ENCODE measurements at regions not wholly inside any gene's neighbourhood (a gene's known extent, or its start where the extent isn't known, plus 50 kb on each side); places are given as distances from the start of the nearest gene placed in this dataset.

GRCh38 chr12:97854477-97854876, 391.9 kb downstream of the RMST start:
- Histone ChIP-seq H3K4me1 (no peaks in the 10 kb centered on the region), H3K27me3 (replicated peaks in 1 of 7) (no peaks in the 10 kb centered on the region), H3K4me3 (no peak overlapping the region), H3K27ac (no peak overlapping the region), H3K36me3 (no peaks in the 10 kb centered on the region), H3K9me3 (no peaks in the 10 kb centered on the region)
- TF ChIP-seq POLR2AphosphoS5 (IDR thresholded peaks at IDR 0.05) (no peak), POLR2A (IDR thresholded peaks at IDR 0.05) (no peak), CTCF (IDR thresholded peaks at IDR 0.05 in 8 of 11, conservative IDR thresholded peaks at IDR 0.05 in 3 of 11) (no peak)
- WGBS, 5 donors: 72 to 94% (median 91%) methylated on average over 1 of the region's 1 CpG
- DNase-seq: no peak
- intact Hi-C loops (cut with DNase I; ENCODE audit: low total_unique reads): no loop called here

- H3K27ac ChIP-seq: no peak overlapping the region
- intact Hi-C loops (cut with DNase I; ENCODE audit: low total_unique reads): no loop called here
- peaks cover 0 to 32% (median 0%) of the 10 kb centered on the region in 8 donors for H3K9me3 ChIP-seq
- TF ChIP-seq POLR2AphosphoS5 (IDR thresholded peaks at IDR 0.05): no peak
- no peaks in the 10 kb centered on the region for H3K27me3 ChIP-seq (replicated peaks in 1 of 7)
- H3K4me1 ChIP-seq: no peaks in the 10 kb centered on the region
- WGBS, 5 donors: 40 to 63% (median 50%) methylated on average over 2 of the region's 2 CpGs
- no peak for DNase-seq
- H3K4me3 ChIP-seq: no peak overlapping the region
- H3K36me3 ChIP-seq: no peaks in the 10 kb centered on the region
These were observed 399.5 kb downstream of the RMST start for GRCh38 chr12:97862072-97862471.

GRCh38 chr12:97875064-97875463, 412.5 kb downstream of the RMST start:
- TF ChIP-seq POLR2A (IDR thresholded peaks at IDR 0.05): no peak
- no peak for TF ChIP-seq CTCF (IDR thresholded peaks at IDR 0.05 in 8 of 11, conservative IDR thresholded peaks at IDR 0.05 in 3 of 11)
- Histone ChIP-seq H3K36me3 (no peaks in the 10 kb centered on the region), H3K4me1 (no peaks in the 10 kb centered on the region), H3K27me3 (replicated peaks in 1 of 7) (no peaks in the 10 kb centered on the region), H3K9me3 (peaks cover 0 to 7% (median 0%) of the 10 kb centered on the region in 8 donors), H3K4me3 (no peak overlapping the region), H3K27ac (no peak overlapping the region)
- DNase-seq: no peak
- WGBS, 5 donors: 86 to 97% (median 91%) methylated on average over 6 of the region's 6 CpGs
- intact Hi-C loops (cut with DNase I; ENCODE audit: low total_unique reads): no loop called here

- 49 to 73% (median 59%) methylated on average over 4 of the region's 4 CpGs for WGBS, 5 donors
- Histone ChIP-seq H3K9me3 (no peaks in the 10 kb centered on the region), H3K4me3 (no peak overlapping the region), H3K36me3 (no peaks in the 10 kb centered on the region), H3K27ac (no peak overlapping the region), H3K27me3 (replicated peaks in 1 of 7) (no peaks in the 10 kb centered on the region), H3K4me1 (no peaks in the 10 kb centered on the region)
- no peak for DNase-seq
- intact Hi-C loops (cut with DNase I; ENCODE audit: low total_unique reads): no loop called here
- TF ChIP-seq CTCF (IDR thresholded peaks at IDR 0.05 in 8 of 11, conservative IDR thresholded peaks at IDR 0.05 in 3 of 11): no peak
- no peak for TF ChIP-seq POLR2A (IDR thresholded peaks at IDR 0.05)
- no peak for TF ChIP-seq POLR2AphosphoS5 (IDR thresholded peaks at IDR 0.05)
These were observed 414.2 kb downstream of the RMST start for GRCh38 chr12:97876780-97877179.

GRCh38 chr12:97877404-97877803, 414.8 kb downstream of the RMST start:
- H3K36me3 ChIP-seq: no peaks in the 10 kb centered on the region

More at GRCh38 chr12:97877404-97877803, 414.8 kb downstream of the RMST start:
- intact Hi-C loops (cut with DNase I; ENCODE audit: low total_unique reads): no loop called here
- Histone ChIP-seq H3K27me3 (replicated peaks in 1 of 7) (no peaks in the 10 kb centered on the region), H3K9me3 (no peaks in the 10 kb centered on the region), H3K27ac (no peak overlapping the region), H3K4me3 (no peak overlapping the region), H3K4me1 (no peaks in the 10 kb centered on the region)
- no peak for DNase-seq
- TF ChIP-seq POLR2AphosphoS5 (IDR thresholded peaks at IDR 0.05): no peak
- TF ChIP-seq POLR2A (IDR thresholded peaks at IDR 0.05): no peak

All from spleen (tissue), 11 donors.